ENCODE measurements at regions not wholly inside any gene's neighbourhood (a gene's known extent, or its start where the extent isn't known, plus 50 kb on each side); places are given as distances from the start of the nearest gene placed in this dataset.

DNA sequence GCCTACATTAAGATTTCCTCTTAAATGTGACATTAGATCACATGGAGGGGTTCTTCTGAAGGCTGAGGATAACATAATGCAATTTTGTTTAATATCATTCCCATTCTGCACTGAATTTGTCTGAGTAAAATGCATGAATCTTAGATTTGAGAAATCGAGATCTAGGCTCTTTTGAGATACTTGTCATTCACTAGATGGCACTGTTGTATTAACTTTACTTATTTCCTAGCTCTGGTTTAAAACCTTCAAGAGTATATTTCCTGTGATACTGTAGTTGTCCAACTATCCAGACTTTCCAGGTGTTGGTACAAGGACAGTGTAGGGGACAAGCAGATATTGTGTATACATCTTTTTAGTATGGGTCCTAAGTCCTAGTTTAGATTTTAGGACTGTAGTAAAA lies 91.7 kb upstream of the SEL1L start:
- H3K27ac ChIP-seq = no peak overlapping the region
- DNase-seq = no peak
- H3K9me3 ChIP-seq (replicated peaks in 1 of 3) = no peaks in the 10 kb centered on the region
- no peaks in the 10 kb centered on the region for H3K36me3 ChIP-seq (replicated peaks in 1 of 2)
- intact Hi-C loops (cut with DNase I) = no loop called here
- H3K4me1 ChIP-seq (replicated peaks in 1 of 2) = no peaks in the 10 kb centered on the region
- H3K4me3 ChIP-seq = no peak overlapping the region
- H3K27me3 ChIP-seq = no peaks in the 10 kb centered on the region
- WGBS, 4 donors = 0 to 4% (median 2%) methylated on average over 1 of the region's 1 CpG
- no peak for TF ChIP-seq POLR2A (IDR thresholded peaks at IDR 0.05)
- TF ChIP-seq, protein P1, sequence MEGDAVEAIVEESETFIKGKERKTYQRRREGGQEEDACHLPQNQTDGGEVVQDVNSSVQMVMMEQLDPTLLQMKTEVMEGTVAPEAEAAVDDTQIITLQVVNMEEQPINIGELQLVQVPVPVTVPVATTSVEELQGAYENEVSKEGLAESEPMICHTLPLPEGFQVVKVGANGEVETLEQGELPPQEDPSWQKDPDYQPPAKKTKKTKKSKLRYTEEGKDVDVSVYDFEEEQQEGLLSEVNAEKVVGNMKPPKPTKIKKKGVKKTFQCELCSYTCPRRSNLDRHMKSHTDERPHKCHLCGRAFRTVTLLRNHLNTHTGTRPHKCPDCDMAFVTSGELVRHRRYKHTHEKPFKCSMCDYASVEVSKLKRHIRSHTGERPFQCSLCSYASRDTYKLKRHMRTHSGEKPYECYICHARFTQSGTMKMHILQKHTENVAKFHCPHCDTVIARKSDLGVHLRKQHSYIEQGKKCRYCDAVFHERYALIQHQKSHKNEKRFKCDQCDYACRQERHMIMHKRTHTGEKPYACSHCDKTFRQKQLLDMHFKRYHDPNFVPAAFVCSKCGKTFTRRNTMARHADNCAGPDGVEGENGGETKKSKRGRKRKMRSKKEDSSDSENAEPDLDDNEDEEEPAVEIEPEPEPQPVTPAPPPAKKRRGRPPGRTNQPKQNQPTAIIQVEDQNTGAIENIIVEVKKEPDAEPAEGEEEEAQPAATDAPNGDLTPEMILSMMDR (IDR thresholded peaks at IDR 0.05) = peak; percentile 25 to 55 (median 46)

DNA sequence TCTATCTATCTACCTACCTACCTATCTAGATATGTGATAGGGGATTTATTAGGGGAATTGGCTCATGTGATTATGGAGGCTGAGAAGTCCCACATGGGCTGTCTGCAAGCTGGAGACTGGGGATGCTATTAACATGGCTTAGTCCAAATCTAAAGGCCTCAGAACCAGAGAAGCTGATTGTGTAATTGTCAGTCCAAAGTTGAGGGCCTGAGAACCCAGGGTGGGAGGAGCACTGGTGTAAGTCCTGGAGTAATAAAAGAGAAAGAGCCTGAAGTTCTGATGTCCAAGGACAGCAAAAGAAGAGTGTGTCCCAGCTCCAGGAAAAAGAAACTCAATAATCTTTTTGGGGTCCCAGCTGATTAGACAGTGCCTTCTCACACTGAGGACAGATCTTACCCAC lies 98.5 kb upstream of the SEL1L start:
- H3K36me3 ChIP-seq (replicated peaks in 1 of 2) = no peaks in the 10 kb centered on the region
- TF ChIP-seq, protein P1 (IDR thresholded peaks at IDR 0.05) = no peak
- TF ChIP-seq POLR2A (IDR thresholded peaks at IDR 0.05) = no peak
- no peaks in the 10 kb centered on the region for H3K27me3 ChIP-seq
- no peaks in the 10 kb centered on the region for H3K9me3 ChIP-seq (replicated peaks in 1 of 3)
- no peak overlapping the region for H3K27ac ChIP-seq
- intact Hi-C loops (cut with DNase I) = no loop called here
- no peaks in the 10 kb centered on the region for H3K4me1 ChIP-seq (replicated peaks in 1 of 2)
- H3K4me3 ChIP-seq = no peak overlapping the region
- DNase-seq = no peak

DNA sequence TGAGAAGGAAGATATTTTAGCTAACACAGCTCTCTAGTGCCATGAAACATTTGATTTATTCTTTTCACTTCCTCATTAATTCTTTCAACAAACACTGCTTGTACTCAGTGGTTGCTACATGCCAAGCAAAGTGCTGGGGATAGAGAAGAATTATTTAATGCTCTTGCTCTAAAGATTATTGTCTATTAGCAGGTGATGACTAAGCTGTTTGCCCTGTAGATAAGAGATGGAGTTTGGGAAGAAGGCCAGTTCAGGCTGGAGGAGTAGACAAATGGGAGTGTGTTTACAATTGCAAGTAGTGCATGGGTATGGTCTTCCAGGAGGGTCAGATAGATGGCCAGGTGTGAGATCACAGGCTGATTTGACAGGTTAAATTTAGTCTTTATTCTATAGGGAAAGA lies 99.8 kb upstream of the SEL1L start:
- no peaks in the 10 kb centered on the region for H3K27me3 ChIP-seq
- H3K36me3 ChIP-seq (replicated peaks in 1 of 2) = no peaks in the 10 kb centered on the region
- intact Hi-C loops (cut with DNase I) = no loop called here
- H3K4me3 ChIP-seq = no peak overlapping the region
- no peak for TF ChIP-seq POLR2A (IDR thresholded peaks at IDR 0.05)
- TF ChIP-seq, protein P1 (IDR thresholded peaks at IDR 0.05) = no peak
- H3K27ac ChIP-seq = no peak overlapping the region
- no peaks in the 10 kb centered on the region for H3K9me3 ChIP-seq (replicated peaks in 1 of 3)
- DNase-seq = peak in 1 of 7 donors; percentile 4
- no peaks in the 10 kb centered on the region for H3K4me1 ChIP-seq (replicated peaks in 1 of 2)

DNA sequence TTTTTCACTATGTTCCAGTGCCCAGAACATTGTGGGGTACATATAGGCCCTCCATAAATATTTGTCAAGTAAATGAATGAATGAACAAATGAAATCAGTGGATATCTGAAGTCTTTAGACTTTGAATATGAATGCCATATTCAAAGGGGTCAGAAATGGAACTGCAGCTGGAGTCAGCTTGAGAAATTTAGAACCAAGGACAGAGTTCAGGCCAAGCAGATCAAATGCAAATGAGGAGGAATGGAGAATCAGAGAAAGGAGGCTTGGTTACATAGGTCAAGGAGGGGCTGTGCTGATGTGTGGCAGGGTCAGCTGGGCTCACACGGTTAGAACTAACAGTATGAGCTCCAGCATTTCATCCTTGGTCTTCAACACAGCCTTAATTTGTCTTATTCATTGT lies 104.0 kb upstream of the SEL1L start:
- Histone ChIP-seq H3K27me3 (no peaks in the 10 kb centered on the region), H3K9me3 (replicated peaks in 1 of 3) (no peaks in the 10 kb centered on the region), H3K4me3 (no peak overlapping the region), H3K36me3 (replicated peaks in 1 of 2) (no peaks in the 10 kb centered on the region), H3K4me1 (replicated peaks in 1 of 2) (no peaks in the 10 kb centered on the region), H3K27ac (no peak overlapping the region)
- intact Hi-C loops (cut with DNase I) = no loop called here
- 36 to 53% (median 39%) methylated on average over 1 of the region's 1 CpG for WGBS, 4 donors
- TF ChIP-seq, protein P1 (IDR thresholded peaks at IDR 0.05) = no peak
- TF ChIP-seq POLR2A (IDR thresholded peaks at IDR 0.05) = no peak
- no peak for DNase-seq
